HK-2 (cell line): ENCODE measurements at regions not wholly inside any gene's neighbourhood (a gene's known extent, or its start where the extent isn't known, plus 50 kb on each side); places are given as distances from the start of the nearest gene placed in this dataset.
"Not testable (repeated sequence)": the region's sequence is repeated elsewhere in the genome, so short reads cannot be mapped to it uniquely, and the experiment has no call there.

Experiments used
- DNase-seq: peaks from one replicate; pipeline ENCODE4 v3.0.0-alpha.2; 2018; ENCODE audit not compliant: unreplicated experiment

DNA sequence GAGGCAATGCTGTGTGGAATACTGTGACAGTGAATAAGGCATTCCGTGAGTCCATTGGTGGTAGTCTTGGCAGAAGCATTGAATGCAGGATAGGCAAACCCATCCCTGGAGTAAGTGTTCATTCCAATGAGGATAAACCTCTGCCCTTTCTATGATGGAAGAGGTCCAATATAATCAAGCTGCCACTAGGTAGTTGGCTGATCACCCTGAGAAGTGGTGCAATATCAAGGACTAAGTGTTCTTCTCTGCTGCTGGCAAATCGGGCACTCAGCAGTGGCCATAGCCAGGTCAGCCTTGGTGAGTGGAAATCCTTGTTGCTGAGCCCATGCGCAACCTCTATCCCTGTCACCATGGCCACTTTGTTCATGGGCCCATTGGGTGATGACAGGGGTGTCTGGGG is 70.1 kb downstream of the FBXO4 start:
- DNase-seq: no peak

DNA sequence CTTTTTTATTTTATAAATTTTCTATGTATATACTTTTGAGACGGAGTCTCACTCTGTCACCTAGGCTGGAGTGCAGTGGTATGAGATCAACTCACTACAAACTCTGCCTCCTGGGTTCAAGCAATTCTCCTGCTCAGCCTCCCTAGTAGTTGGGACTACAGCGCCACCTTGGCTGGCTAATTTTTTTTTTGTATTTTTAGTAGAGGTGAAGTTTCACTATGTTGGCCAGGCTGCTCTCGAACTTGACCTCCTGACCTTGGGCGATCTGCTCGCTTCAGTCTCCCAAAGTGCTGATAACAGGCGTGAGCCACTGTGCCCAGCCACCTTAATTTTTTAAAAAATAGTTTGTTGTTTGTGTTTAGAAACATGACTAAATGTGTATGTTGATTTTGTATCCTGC is 76.6 kb downstream of the FBXO4 start:
- no peak for DNase-seq

DNA sequence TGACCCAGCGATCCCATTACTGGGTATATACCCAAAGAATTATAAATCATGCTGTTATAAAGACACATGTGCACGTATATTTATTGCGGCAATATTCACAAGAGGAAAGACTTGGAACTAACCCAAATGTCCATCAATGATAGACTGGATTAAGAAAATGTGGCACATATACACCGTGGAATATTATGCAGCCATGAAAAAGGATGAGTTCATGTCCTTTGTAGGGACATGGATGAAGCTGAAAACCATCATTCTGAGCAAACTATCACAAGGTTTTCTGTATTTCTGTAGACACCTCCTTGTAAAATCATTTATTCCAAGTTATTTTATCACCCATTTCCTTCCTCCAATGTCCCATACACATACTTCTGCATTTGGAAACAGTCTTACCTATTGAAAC is 78.8 kb downstream of the FBXO4 start:
- not testable (repeated sequence) for DNase-seq

DNA sequence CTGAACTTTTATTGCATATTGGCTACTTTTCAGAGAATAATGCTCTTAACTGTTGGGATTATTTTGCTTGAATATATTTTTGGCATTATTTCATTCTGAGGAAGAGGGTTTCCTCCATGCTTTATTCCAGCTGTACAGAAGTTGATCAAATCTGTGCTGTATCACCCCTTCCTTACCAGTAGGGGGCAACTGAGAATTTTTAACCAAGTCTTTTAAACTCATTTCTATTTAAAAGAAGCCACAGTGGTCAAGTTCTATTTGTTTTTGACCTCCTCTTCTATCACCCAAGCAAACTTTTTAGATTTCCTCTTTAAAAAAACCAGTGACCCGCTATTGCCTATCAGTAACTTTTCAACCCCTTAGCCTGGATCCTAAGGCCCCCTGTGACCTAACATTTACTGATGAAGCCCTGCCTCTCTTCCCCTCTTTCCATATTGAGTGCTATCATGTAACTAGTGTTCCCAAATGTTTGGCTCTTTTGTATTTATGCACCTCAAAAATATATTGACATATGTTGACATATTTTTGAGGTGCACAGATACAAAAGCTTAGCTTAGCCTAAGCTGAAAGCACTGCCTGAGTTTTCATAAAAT is 80.6 kb downstream of the FBXO4 start:
- DNase-seq: no peak

DNA sequence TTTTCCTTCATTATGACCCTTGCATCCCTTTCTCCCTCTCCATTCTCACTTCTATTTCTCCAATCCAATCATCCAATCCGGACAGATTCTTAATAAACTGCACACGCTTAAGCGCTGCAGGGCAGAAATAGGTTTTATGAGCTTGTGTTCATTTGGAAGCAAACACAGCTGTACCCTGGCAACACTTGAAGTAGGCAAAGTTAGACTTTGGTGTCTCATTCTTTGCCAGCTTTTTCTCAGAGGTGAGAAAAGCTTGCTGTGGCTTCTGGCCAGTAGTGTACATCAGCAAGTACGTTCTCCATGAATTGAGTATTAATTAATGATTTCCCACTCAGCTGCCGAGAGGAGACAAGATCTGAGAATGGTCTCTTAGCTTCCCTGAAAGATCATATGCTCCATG is 88.5 kb downstream of the FBXO4 start:
- no peak for DNase-seq

DNA sequence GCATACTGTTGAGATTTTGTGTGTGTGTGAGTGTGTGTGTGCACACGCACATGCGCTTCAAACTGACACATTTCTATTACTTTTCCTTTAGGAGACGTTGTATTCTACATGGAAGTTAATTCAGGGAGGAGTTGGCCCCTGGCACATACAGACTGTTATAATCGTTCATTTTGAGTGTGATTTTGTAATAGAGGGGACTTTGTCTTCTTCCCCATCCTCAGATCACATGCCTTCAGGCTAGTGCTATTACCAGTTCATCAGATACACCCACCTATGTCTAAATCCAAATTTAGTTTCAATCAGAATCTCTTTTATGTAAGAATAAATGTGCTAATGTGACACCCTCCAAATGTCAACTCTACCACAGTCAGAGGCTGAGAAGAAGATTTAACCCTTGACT is 90.2 kb downstream of the FBXO4 start:
- no peak for DNase-seq

DNA sequence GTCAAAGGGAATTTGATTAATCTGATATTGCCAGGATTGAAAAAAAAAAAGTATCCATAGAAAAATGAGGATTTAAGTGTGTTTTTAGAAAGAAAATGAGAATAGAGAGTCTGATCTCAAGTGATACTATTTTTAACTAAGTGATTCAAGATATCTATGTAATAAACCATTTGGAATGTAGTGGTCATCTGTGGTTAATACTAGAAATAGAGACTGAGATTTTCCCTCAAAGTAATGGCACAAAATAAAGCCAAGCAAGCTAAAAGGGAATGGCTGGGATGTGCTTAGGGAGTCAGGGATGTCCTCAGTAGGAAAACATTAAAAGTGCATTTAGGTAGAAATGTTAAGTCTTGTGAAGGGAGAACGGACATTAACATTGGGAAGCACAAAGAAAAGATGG is 90.6 kb downstream of the FBXO4 start:
- no peak for DNase-seq

DNA sequence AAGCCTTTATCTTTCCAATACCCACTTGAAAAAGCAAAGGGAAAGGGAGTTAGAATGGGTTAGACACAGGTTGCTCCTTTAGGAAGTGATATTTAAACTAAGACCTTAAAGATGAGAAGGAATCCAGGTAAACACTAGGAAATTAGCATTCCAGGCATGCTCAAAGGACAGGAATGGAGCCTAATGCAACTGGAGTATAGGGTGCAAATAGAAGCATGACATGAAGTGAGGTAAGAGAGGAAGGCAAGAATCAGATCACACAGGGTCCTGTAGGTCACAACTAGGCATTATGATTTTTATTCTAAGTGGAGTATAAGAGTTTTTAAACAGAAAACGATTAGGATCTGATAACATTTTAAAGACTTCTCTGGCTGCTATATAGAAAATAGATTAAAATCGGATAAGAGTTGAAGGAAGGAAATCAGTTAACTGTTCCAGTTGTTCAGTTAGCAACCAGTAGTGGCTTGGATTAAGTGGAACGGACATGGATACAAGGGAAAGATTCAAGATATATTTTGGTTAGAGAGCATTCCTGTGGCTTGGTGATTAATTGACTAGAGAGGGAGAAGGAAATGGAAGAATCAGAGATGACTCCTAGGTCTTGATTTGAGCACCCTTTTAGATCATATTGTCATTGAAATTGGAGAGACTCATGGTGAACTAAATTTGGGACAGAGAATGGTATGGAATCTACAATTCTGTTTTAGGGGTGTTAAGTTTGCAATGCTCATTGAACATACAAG is 95.9 kb downstream of the FBXO4 start:
- no peak for DNase-seq

DNA sequence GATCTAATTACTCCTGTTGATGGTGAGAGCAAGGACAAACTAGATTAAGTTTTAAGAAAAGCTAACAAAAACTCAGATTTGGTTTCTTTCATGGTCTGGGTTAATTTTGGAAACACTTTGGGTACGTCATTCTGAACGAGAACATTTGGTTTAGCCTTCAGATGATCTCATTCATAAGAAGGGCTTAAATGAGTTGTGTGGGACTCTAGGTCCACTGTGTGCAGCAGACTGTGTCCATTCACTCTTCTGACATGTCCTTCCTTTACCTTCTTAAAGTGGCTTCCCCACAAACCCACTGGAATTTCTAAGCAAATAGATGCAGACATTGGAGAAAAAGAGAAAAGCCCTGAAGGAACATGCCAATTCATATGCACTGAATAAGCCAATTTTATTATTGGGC is 96.8 kb downstream of the FBXO4 start:
- DNase-seq: peak; percentile 21

DNA sequence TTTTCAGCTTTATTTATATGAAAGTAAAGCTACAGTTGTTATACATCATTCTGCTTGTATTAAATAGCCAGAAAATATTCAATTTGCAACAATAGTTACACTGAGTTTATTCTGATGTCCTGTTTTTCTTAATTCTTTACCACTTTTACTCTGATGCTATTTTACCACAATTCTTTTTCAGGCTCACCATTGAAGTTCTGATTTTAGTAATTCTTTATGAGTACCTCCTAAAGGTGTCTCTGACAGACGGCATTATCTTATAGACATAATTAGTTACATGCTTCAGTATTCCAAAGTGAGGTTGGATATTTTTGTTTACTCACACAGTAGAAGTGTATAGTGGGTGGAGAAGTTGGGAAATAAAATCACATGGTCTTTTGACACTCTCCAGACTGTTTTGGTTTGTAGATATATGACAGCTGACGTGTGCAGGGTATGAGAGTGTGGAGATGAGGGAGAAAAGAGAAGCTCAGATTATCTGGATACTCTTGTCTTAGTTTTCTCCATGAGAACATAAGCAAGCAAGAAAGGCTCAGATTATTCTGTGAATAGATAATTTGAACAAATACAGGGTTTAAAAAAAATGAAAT is 97.4 kb downstream of the FBXO4 start:
- DNase-seq: no peak

DNA sequence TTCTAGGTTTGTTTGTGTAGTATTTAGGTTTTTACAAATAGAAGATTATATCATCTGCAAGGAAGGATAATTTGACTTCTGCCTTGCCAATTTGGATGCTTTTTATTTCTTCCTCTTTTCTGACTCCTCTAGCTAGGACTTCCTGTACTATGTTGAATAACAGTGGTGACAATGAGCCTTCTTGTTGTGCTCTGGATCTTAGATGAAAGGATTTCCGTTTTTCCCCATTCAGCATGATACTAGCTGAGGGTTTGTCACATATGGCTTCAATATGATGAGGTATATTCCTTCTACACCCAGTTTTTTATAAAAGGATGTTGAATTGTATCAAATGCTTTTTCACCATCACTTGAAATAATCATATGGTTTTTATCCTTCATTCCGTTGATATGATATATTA is 101.4 kb downstream of the FBXO4 start:
- DNase-seq: no peak

DNA sequence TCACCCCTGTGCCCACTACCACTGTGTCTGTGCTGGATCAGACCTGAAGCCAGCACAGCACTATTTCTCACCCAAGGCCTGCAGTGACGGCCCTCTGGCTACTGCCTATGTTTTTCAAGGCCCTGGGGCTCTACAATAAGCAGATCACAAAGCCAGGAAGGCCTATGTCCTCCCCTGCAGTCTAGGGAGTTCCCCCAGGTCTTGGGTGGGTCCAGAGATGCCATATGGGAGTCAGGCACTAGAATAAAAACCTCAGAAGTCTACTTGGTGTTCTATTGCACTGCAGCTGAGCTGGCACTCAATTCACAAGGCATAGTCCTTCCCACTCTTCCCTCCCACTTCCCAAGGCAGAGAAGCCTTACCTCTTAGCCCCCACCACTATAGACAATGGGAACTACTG is 107.1 kb downstream of the FBXO4 start:
- DNase-seq: no peak

DNA sequence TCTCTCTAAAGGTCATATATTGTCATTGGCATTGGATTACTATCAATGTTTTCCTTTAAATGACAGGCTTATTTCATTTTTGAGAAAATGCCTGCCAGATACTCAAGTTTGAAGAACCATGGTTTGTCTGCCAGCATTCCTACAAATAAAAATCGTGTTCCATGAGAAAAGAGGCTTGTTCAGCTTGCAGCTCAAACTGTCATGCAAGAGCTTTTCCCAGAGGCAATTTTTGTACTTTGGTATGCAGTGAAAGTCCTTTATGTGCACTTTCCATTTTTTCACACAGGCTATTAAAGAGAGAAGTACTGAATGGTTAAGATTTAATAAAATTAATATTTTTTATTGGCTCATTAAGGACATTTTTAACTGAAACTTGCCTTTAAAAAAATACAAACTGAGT is 110.4 kb downstream of the FBXO4 start:
- no peak for DNase-seq

DNA sequence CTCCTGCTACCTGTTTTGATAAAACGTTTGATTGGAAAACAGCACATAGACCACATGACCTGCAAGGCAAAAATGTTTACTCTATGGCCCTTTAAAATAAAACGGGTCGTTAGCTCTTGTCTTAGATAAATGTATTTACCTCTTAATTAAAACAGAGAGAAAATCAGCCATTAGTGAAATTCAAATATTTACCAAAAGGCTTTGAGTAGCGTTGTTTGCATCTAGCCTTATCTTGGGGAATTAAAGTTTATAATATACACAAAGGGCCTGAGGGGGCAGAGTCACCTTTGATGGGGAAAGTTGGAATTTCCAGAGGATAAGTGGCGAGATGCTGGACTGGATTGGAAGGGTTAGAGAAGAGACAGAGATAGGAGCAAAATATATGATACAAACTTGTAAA is 111.3 kb downstream of the FBXO4 start:
- no peak for DNase-seq

DNA sequence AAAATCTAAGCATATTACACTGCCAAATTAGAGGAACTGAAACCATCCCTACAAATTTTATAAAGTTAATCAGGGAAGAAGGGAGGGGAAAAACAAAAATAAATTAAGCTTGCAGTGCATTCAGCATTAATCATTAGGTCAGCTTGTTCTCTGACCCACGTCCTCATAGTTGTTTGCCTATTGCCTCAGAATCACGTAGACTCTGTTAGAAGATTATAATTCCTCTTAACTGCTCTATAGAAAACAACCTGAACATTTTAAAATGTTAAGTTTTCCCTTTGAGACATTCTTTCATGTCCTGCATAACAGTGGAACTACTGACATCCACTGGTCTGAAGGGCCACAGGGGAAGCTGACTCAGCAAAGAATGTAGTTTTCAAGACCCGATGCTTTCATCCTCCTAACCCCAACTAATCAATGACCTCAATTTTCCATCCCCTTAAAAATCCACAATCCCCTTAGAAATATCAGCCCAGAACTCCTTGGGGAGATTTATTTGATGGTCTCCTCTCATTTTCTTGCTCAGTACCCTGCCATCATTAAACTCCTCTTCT is 112.4 kb downstream of the FBXO4 start:
- DNase-seq: no peak

DNA sequence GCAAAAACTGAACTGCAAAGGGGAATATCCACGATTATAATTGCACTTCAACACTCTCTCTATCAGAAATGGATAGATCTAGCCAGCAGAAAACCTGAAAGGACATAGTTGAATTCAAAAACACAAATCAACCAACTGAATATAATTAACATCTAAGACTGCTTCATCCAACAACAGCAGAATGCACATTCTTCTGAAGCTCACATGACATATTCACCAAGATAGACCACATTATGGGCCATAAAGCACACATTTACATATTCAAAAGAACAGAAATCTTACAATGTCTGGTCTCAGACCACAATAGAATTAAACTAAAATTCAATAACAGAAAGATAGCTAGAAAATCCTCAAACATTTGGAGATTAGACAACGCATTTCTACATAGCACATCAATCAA is 118.3 kb downstream of the FBXO4 start:
- DNase-seq: no peak

DNA sequence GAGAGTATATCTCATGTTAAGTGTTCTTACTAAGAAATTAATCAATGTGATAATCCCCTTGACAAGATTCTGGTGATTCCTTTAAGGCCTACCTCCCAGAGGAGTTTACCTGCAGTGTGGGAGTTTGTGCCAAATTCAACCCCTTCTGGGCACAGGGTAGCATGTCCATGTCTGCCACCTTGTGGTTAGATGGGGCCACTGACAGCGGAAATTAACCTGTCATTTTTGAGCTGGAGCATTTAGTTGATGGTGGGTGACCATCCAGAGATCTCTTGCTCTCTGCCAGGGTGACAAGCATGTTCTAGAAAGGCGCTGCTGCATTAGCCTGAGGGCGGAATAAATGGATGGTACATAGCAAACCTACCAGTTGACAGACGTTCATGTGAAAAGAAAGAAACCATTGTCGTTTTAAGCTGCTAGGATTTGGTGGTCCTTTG is 132.2 kb downstream of the FBXO4 start:
- DNase-seq: peak; percentile 49

DNA sequence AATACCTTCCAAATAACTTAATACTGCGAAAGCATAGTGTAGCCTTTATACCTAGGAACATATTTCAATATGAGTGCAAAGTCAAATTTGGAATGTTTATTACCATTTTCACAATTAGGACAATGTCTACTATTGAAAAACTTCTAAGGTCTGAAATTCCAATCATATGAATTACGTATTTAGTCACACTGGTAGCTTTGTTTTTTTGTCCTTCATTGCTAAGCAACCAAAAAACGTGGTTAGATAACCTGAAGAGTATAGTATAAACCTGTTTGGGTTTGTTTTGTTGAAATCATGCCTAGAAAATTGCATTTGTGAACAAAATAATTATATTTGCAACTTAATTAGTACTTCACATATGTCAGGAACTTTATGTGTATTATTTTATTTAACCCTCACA is 134.2 kb downstream of the FBXO4 start:
- DNase-seq: no peak

DNA sequence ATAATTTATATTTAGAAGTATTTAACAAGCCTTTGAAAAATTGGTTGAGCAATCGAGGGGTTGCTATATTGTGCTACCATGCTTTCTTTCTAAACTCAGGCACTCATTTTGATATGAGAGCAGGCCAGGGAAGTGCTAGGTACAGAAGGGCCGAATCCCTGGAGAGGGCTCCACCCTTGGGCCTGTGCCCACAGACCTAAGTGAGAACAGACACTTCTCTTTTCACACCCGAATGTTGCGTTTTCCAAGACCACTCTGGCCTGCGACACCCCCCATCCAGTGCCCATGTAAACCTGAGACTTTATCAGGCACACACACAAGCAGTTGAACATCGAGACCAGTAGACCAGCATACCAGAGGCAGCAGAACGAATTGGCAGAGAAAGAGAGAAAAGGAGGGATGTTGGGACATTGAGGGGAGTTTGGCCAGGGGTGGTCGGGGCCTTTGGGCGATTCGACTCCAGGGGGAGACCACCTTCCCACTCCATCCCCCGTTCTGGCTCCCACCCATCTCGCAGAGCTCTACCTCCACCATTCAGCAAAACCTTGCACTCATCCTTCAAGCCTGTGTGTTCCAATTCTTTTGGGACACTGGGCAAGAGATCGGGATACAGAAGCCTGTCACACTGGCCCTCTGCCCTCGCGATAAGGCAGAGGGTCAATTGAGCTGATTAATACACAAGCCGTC is 134.8 kb downstream of the FBXO4 start:
- no peak for DNase-seq

DNA sequence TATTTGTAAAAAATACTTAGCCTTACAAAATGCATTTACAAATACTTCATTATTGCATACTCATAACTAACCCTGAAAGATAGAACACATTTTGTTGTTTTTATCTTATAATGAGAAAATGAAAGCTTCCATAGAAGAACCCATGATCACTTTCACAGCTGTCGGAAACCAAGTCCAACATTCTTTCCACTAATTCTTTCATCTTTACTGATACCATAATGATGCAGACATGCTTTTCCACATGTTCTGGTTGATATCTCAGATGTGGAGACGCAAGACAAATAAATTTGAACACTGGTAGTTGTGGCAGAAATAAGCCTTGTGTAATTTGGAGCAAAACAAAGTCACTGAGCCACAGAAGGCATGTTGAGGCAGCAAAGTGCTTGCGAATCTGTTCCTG is 136.0 kb downstream of the FBXO4 start:
- DNase-seq: no peak

DNA sequence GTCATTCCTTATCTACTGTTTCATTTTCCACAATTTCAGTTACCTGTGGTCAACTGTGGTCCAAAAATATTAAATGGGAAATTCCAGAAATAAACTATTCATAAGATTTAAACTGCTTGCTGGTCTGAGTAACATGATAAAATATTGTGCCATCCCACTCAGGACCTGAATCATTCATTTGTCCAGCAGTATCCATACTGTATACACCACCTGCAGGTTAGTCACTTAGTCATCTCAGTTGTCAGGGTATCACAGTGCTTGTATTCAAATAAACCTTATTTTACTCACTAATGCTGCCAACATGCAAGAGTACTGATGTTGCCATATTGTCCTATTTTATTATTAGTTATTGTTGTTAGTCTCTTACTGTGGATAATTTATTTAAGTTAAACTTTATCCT is 139.7 kb downstream of the FBXO4 start:
- DNase-seq: no peak

DNA sequence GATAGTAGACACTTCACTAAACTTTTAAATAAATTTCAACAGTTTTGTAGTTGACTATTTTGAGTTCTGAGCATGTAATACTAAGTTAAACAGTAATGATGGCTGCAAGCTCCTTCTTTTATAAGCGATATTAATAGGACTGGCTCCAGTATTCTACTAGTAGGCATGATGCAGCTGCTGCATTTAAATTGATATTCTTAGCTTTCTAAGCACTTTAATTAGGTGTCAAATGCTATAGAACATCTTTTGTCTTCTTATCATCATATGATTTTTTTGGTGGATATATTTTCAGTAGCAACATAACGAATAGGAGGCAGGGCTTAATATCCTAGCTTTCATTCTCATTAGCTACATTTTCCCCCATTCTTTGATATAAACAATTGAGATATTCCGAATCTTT is 141.1 kb downstream of the FBXO4 start:
- DNase-seq: no peak

DNA sequence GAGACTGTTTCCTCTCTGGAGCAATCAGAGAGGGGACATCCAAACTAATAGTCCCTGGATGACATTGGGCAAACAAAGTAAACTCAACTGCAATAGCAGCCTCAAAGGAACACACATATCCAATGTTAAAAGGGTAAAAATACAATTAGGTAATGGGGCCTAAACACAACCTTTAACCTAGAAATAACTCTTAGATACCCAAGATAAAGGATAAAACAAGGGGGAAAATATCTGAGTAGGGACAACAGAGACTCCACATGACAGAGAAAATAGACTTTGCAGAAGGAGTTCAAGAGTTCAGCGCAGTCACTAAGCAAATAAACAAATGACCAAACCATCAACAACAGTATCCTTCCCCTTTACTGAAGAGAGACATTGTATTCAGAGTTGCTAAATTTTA is 149.3 kb downstream of the FBXO4 start:
- no peak for DNase-seq
